ENCODE measurements at regions not wholly inside any gene's neighbourhood (a gene's known extent, or its start where the extent isn't known, plus 50 kb on each side); places are given as distances from the start of the nearest gene placed in this dataset.

DNA sequence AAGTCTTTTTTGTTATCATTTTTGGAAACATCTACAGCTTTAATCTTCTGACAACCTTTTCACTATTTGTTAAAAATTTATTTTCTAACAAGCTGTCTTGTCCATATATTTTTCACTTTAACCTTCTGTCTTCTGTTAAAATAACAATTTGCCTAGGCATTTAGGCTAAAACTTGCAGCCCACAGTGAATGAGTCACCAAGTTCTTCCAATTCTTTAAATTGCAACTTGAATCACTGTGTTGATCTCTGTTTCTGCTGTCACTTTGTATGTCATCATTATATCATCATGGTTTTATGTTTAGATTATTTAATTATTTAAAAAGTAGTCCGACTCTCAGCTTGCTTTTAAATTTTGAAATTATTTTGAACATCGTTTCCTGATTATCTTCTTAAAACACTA, 473.8 kb upstream of the PTPRD start:
- TF ChIP-seq POLR2AphosphoS5 (IDR thresholded peaks at IDR 0.05; ENCODE audit: low read depth, low read length) = no peak
- TF ChIP-seq TAF1 (IDR thresholded peaks at IDR 0.05; ENCODE audit: borderline replicate concordance, insufficient read depth, low read length) = no peak
- TF ChIP-seq, protein P1, sequence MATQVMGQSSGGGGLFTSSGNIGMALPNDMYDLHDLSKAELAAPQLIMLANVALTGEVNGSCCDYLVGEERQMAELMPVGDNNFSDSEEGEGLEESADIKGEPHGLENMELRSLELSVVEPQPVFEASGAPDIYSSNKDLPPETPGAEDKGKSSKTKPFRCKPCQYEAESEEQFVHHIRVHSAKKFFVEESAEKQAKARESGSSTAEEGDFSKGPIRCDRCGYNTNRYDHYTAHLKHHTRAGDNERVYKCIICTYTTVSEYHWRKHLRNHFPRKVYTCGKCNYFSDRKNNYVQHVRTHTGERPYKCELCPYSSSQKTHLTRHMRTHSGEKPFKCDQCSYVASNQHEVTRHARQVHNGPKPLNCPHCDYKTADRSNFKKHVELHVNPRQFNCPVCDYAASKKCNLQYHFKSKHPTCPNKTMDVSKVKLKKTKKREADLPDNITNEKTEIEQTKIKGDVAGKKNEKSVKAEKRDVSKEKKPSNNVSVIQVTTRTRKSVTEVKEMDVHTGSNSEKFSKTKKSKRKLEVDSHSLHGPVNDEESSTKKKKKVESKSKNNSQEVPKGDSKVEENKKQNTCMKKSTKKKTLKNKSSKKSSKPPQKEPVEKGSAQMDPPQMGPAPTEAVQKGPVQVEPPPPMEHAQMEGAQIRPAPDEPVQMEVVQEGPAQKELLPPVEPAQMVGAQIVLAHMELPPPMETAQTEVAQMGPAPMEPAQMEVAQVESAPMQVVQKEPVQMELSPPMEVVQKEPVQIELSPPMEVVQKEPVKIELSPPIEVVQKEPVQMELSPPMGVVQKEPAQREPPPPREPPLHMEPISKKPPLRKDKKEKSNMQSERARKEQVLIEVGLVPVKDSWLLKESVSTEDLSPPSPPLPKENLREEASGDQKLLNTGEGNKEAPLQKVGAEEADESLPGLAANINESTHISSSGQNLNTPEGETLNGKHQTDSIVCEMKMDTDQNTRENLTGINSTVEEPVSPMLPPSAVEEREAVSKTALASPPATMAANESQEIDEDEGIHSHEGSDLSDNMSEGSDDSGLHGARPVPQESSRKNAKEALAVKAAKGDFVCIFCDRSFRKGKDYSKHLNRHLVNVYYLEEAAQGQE (IDR thresholded peaks at IDR 0.05; ENCODE audit: insufficient read depth in 1 of 2, low read depth in 2 of 2, low read length in 2 of 2) = no peak

Measured in PFSK-1 (cell line).